Ovary (tissue), 3 donors: ENCODE measurements at regions not wholly inside any gene's neighbourhood (a gene's known extent, or its start where the extent isn't known, plus 50 kb on each side); places are given as distances from the start of the nearest gene placed in this dataset.

ENCODE experiments used
- POLR2A ChIP-seq: fragments of 450-650 bp; IDR thresholded peaks from one replicate; pipeline ENCODE4 v1.6.1; 2017; ENCODE audit warnings: antibody characterized with exemption, mild to moderate bottlenecking, moderate library complexity
- TF ChIP-seq, protein P1 (sequence below), 3 donors: fragments of 450-650 bp in 2 of 3; fragments of 200-600 bp in 1 of 3; IDR thresholded peaks; one replicate each; pipeline versions ENCODE4 v1.5.1 to v1.8.0; 2016 to 2022; ENCODE audit warnings: antibody characterized with exemption in 3 of 3, mild to moderate bottlenecking in 1 of 3
- donor health status: DM: no; HTN: no; CAD: no.

GRCh38 chr1:217983051-217983375, 302.1 kb upstream of the RRP15 start:
- TF ChIP-seq, protein P1, sequence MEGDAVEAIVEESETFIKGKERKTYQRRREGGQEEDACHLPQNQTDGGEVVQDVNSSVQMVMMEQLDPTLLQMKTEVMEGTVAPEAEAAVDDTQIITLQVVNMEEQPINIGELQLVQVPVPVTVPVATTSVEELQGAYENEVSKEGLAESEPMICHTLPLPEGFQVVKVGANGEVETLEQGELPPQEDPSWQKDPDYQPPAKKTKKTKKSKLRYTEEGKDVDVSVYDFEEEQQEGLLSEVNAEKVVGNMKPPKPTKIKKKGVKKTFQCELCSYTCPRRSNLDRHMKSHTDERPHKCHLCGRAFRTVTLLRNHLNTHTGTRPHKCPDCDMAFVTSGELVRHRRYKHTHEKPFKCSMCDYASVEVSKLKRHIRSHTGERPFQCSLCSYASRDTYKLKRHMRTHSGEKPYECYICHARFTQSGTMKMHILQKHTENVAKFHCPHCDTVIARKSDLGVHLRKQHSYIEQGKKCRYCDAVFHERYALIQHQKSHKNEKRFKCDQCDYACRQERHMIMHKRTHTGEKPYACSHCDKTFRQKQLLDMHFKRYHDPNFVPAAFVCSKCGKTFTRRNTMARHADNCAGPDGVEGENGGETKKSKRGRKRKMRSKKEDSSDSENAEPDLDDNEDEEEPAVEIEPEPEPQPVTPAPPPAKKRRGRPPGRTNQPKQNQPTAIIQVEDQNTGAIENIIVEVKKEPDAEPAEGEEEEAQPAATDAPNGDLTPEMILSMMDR (IDR thresholded peaks at IDR 0.05) = no peak
- TF ChIP-seq POLR2A = no peak
